A673 (cell line): ENCODE measurements at regions not wholly inside any gene's neighbourhood (a gene's known extent, or its start where the extent isn't known, plus 50 kb on each side); places are given as distances from the start of the nearest gene placed in this dataset.
A peak's percentile ranks its signal among the peaks of the same experiment; 100 is the strongest.

Source experiments
- BruUV-seq: library from RNA; stranded (reverse); fragments of 400-500 nt; replicated peaks from 2 replicates; lab custom pipeline; 2021; lab: Mats Ljungman, UMichigan
- CTCF ChIA-PET: fragments of 300-600 bp; sonication (Branson Sonifier 250); formaldehyde crosslinking; loops from one replicate; lab custom pipeline; 2022; ENCODE audit warnings: antibody characterized with exemption; lab: Charles Lee
- POLR2A ChIA-PET: fragments of 300-600 bp; sonication (Branson Sonifier 250); formaldehyde crosslinking; loops from one replicate; lab custom pipeline; 2022; ENCODE audit warnings: antibody characterized with exemption; ENCODE audit not compliant: low non-redundant PET; lab: Charles Lee
- DNase-seq: peaks from one replicate; pipeline ENCODE4 v3.0.0-alpha.2; 2015; ENCODE audit warnings: low spot score
- H3K27ac ChIP-seq: fragments of 200-600 bp; sonication (generic); 2 replicates; pipeline ENCODE4 v1.5.1; 2016; ENCODE audit warnings: mixed run types, low read depth, mild to moderate bottlenecking, mixed read lengths, antibody characterized with exemption, low read length; ENCODE audit not compliant: poor library complexity, severe bottlenecking
- H3K27me3 ChIP-seq: fragments of 200-600 bp; sonication (generic); replicated peaks from 2 replicates; pipeline ENCODE4 v1.6.1; 2017; ENCODE audit warnings: mixed run types, low read depth, mild to moderate bottlenecking, mixed read lengths, antibody characterized with exemption, low read length; ENCODE audit not compliant: insufficient read depth, poor library complexity
- H3K36me3 ChIP-seq: fragments of 200-600 bp; sonication (generic); 2 replicates; pipeline ENCODE4 v1.6.1; 2016; ENCODE audit warnings: mixed run types, mild to moderate bottlenecking, mixed read lengths, antibody characterized with exemption, low read length; ENCODE audit not compliant: insufficient read depth, poor library complexity, severe bottlenecking
- H3K4me1 ChIP-seq: fragments of 200-600 bp; sonication (generic); 2 replicates; pipeline ENCODE4 v1.6.1; 2017; ENCODE audit warnings: mixed run types, mild to moderate bottlenecking, mixed read lengths, antibody characterized with exemption, low read length; ENCODE audit not compliant: insufficient read depth, poor library complexity, severe bottlenecking
- H3K4me3 ChIP-seq: fragments of 200-600 bp; sonication (generic); 2 replicates; pipeline ENCODE4 v1.5.1; 2016; ENCODE audit warnings: low read depth, mixed run types, mild to moderate bottlenecking, mixed read lengths, low read length; ENCODE audit not compliant: poor library complexity, severe bottlenecking
- H3K9me3 ChIP-seq: fragments of 200-600 bp; sonication (generic); 2 replicates; pipeline ENCODE4 v1.6.1; 2016; ENCODE audit warnings: mixed run types, low read depth, mild to moderate bottlenecking, mixed read lengths, antibody characterized with exemption, low read length; ENCODE audit not compliant: poor library complexity, severe bottlenecking
- CTCF ChIP-seq: fragments of 300-800, 200-600 bp; sonication (generic); conservative IDR thresholded peaks from 2 replicates; pipeline ENCODE4 v1.5.1; 2017; ENCODE audit warnings: low read depth, mild to moderate bottlenecking, antibody characterized with exemption, low read length, moderate library complexity, mixed read lengths
- EZH2 ChIP-seq: fragments of 200-600 bp; sonication (generic); IDR thresholded peaks from 2 replicates; pipeline ENCODE4 v1.6.1; 2017; ENCODE audit warnings: borderline replicate concordance, low read depth, mild to moderate bottlenecking, mixed read lengths, antibody characterized with exemption, low read length; ENCODE audit not compliant: poor library complexity, severe bottlenecking
- intact Hi-C: fragments of 100-400 bp; cut with micrococcal nuclease; formaldehyde crosslinking; loops from one replicate; pipeline ENCODE4 v1.10.0; 2022; ENCODE audit not compliant: unreplicated experiment

GRCh38 chr9:27888661-27889295 is 315.5 kb upstream of the C9orf72 start:
- ChIA-PET POLR2A (no interaction called here), CTCF (interaction anchor here (0.5 to 0.6 kb wide), 2 partner anchors 123 to 162 kb away, joined by 3 read pairs; no protein-coding TSS in a partner anchor)
- no peak overlapping the region for H3K4me3 ChIP-seq
- no peak for TF ChIP-seq EZH2
- TF ChIP-seq CTCF: peak; percentile 79
- no peak overlapping the region for H3K27ac ChIP-seq
- no TSS peak for BruUV-seq
- intact Hi-C loops: no loop called here
- no peaks in the 10 kb centered on the region for H3K36me3 ChIP-seq
- no peaks in the 10 kb centered on the region for H3K9me3 ChIP-seq
- peak; percentile 24 for DNase-seq
- no peaks in the 10 kb centered on the region for H3K27me3 ChIP-seq
- H3K4me1 ChIP-seq: no peaks in the 10 kb centered on the region

GRCh38 chr9:27924502-27924901 is 351.2 kb upstream of the C9orf72 start:
- POLR2A ChIA-PET: no interaction called here
- CTCF ChIA-PET: no interaction called here
- TF ChIP-seq EZH2 (no peak), CTCF (no peak)

DNA sequence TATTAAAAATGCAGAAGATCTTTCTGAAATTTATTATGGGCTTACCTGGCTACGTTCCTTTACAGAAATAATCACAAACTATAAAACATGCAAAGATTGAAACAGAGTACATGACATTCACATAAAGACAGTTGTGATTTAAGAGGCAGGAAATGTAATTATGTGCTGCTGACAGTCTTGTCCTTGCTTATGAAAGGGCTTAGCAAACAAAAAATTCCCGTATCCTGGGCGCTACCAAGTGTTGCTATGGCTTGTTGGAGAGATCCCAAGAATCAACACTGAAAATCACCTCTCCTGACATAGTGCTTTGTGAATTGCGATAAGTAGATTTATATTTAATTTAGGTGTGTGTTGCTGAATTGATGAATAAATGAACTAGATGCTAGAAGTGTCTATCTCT is 352.5 kb upstream of the C9orf72 start:
- DNase-seq: peak; percentile 73
- BruUV-seq: no TSS peak
- no peaks in the 10 kb centered on the region for H3K9me3 ChIP-seq
- no peak for TF ChIP-seq EZH2
- TF ChIP-seq CTCF: no peak
- ChIA-PET POLR2A (no interaction called here), CTCF (no interaction called here)
- peaks cover 26% of the 10 kb centered on the region for H3K4me1 ChIP-seq
- intact Hi-C loops: no loop called here
- H3K36me3 ChIP-seq: no peaks in the 10 kb centered on the region
- no peaks in the 10 kb centered on the region for H3K27me3 ChIP-seq
- H3K4me3 ChIP-seq: no peak overlapping the region
- H3K27ac ChIP-seq: no peak overlapping the region

More at GRCh38 chr9:27924502-27924901, 351.2 kb upstream of the C9orf72 start:
- no peaks in the 10 kb centered on the region for H3K27me3 ChIP-seq
- no peaks in the 10 kb centered on the region for H3K9me3 ChIP-seq
- BruUV-seq: no TSS peak
- H3K4me1 ChIP-seq: peaks cover 18% of the 10 kb centered on the region
- no peak overlapping the region for H3K27ac ChIP-seq
- intact Hi-C loops: no loop called here
- no peak overlapping the region for H3K4me3 ChIP-seq
- no peak for DNase-seq
- no peaks in the 10 kb centered on the region for H3K36me3 ChIP-seq
